Spleen (tissue), 7 donors: ENCODE measurements at regions not wholly inside any gene's neighbourhood (a gene's known extent, or its start where the extent isn't known, plus 50 kb on each side); places are given as distances from the start of the nearest gene placed in this dataset.

ENCODE experiments used
- POLR2A ChIP-seq, 3 donors: fragments of 450-650 bp; IDR thresholded peaks; one replicate each; pipeline ENCODE4 v1.5.1; 2017; ENCODE audit warnings: antibody characterized with exemption in 3 of 3, mild to moderate bottlenecking in 1 of 3
- POLR2AphosphoS5 ChIP-seq, 3 donors: sonication (generic); formaldehyde crosslinking; IDR thresholded peaks; one replicate each; pipeline ENCODE4 v1.5.1; 2017; ENCODE audit warnings: antibody characterized with exemption in 3 of 3
- TF ChIP-seq, protein P1 (sequence below), 11 experiments: fragments of 200-600 bp in 7 of 11; fragments of 450-650 bp in 4 of 11; sonication (generic) in 4 of 11; IDR thresholded peaks in 8 of 11; conservative IDR thresholded peaks in 3 of 11; 1 replicate in 7 of 11; 2 replicates in 4 of 11; pipeline versions ENCODE4 v1.4.0 to v1.8.0; 2016 to 2021; ENCODE audit warnings: antibody characterized with exemption in 11 of 11, inconsistent platforms in 4 of 11, mild to moderate bottlenecking in 1 of 11
- donor health status: DM: no; HTN: no; CAD: no; lungs with moderate emphysema.
- donor health status: DM: no; HTN: no; CAD: no.
- donor health status: DM: no; HTN: no; CAD: no.

DNA sequence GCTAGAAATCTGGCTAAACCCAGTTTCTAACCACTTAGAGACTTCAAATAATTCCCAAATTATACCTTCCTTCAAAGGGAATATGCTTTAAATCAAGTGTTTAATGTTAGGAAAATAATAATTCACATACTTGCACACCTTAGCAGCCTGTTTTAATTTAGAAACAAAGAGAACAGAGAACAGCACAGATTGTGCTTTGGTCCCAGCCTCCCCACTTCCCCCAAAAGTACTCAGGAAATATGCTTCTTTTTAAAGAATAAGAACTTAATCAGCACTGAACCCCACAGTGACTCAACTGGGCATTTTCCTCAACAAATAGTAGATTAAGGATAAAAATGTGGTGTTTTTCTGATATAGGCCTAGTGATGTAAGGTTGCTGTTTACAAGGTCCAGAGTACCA lies 295.8 kb downstream of the GBA3 start:
- TF ChIP-seq, protein P1, sequence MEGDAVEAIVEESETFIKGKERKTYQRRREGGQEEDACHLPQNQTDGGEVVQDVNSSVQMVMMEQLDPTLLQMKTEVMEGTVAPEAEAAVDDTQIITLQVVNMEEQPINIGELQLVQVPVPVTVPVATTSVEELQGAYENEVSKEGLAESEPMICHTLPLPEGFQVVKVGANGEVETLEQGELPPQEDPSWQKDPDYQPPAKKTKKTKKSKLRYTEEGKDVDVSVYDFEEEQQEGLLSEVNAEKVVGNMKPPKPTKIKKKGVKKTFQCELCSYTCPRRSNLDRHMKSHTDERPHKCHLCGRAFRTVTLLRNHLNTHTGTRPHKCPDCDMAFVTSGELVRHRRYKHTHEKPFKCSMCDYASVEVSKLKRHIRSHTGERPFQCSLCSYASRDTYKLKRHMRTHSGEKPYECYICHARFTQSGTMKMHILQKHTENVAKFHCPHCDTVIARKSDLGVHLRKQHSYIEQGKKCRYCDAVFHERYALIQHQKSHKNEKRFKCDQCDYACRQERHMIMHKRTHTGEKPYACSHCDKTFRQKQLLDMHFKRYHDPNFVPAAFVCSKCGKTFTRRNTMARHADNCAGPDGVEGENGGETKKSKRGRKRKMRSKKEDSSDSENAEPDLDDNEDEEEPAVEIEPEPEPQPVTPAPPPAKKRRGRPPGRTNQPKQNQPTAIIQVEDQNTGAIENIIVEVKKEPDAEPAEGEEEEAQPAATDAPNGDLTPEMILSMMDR (IDR thresholded peaks at IDR 0.05 in 8 of 11, conservative IDR thresholded peaks at IDR 0.05 in 3 of 11), result no peak
- TF ChIP-seq POLR2AphosphoS5 (IDR thresholded peaks at IDR 0.05) (no peak), POLR2A (IDR thresholded peaks at IDR 0.05) (no peak)
